OCI-M2 (cell line): ENCODE measurements at regions not wholly inside any gene's neighbourhood (a gene's known extent, or its start where the extent isn't known, plus 50 kb on each side); places are given as distances from the start of the nearest gene placed in this dataset.

ENCODE experiments used
- DNase-seq: peaks from one replicate; lab custom pipeline; 2025; ENCODE audit not compliant: unreplicated experiment; lab: John Stamatoyannopoulos, UW

DNA sequence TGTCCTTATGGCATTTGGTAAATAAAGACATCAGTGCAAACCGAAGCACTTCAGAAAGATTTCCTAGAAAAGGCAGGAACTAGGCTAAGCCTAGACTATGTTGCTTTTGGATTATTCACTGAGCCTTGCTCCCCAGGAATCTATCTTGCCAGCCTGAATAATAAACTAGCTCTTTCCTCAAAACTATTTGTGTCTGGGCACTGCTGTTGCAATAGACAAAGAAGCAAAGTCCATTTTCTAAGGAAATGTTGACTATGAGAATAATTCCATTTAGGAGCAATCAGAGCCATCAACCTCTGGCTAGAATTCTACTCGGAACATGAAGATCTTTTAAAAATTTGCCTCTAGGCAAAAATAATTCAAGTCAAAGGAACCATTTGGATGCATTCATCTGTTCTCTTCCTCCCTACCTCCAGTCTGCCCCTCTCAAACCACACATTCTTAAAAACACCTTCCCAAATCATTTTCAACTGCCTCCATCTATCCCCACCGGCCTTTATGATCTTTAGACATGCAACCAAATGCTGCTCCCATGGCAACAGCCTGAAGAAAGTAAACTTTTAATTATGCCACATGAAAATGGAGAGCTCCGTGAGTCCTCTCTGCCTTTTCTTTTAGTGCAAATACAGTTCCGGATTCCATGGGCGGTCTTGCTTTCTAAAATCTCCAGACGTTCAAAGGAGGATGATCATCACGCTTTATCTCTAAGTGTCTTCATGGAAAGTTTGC, 61.5 kb upstream of the FZD10 start:
- no peak for DNase-seq

GRCh38 chr12:130101370-130101769, 60.9 kb upstream of the FZD10 start:
- no peak for DNase-seq

GRCh38 chr12:130102266-130102665, 60.0 kb upstream of the FZD10 start:
- DNase-seq, result no peak

DNA sequence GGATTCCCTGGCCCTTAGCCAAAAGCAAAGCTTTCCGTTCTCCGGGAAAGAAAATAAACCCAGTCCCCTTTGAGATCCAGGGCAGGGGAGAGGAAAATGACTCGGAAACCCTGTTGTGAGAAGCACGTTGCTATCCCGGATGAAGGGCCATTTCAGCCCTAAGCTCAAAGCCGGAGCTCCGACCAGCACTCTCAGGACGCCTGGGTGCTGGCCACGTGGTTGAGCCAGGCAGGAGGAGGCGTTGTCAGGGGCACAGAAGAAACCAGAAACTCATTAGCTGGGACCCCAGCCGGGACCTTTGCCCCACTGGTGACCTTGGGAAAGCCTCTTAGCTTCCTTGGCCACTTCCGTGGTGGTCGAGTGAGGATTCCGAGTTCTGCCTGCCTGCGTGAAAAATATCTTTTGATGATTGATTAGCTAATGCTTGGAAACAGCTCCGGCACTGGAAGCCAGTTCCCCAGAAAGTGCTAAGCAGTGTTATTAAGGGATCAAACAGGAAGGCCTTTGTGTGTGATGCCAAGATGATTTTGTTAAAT, 57.6 kb upstream of the FZD10 start:
- DNase-seq, result no peak

GRCh38 chr12:130109062-130109945, 53.0 kb upstream of the FZD10 start:
- no peak for DNase-seq

GRCh38 chr12:130110914-130111313, 51.4 kb upstream of the FZD10 start:
- DNase-seq, result no peak

GRCh38 chr12:130111965-130112496, 50.2 kb upstream of the FZD10 start:
- DNase-seq, result no peak
